Ovary (tissue), 7 donors: ENCODE measurements at regions not wholly inside any gene's neighbourhood (a gene's known extent, or its start where the extent isn't known, plus 50 kb on each side); places are given as distances from the start of the nearest gene placed in this dataset.
"Not testable (repeated sequence)": the region's sequence is repeated elsewhere in the genome, so short reads cannot be mapped to it uniquely, and the experiment has no call there.

Experiments used
- DNase-seq, 5 donors: peaks; one replicate each; pipeline ENCODE4 v3.0.0-alpha.2; 2019 to 2020
- H3K27ac ChIP-seq, 2 donors: fragments of 200-600 bp; one replicate each; pipeline versions ENCODE4 v1.5.1 to v1.8.0; 2019 to 2022
- H3K27me3 ChIP-seq: fragments of 200-600 bp; one replicate; pipeline ENCODE4 v1.8.0; 2022
- H3K36me3 ChIP-seq: fragments of 200-600 bp; sonication (generic); one replicate; pipeline ENCODE4 v1.5.1; 2019
- H3K4me1 ChIP-seq: one replicate; pipeline ENCODE4 v1.8.1; 2013; ENCODE audit warnings: mild to moderate bottlenecking, moderate library complexity; ENCODE audit not compliant: insufficient read depth
- H3K4me3 ChIP-seq: fragments of 200-600 bp; sonication (generic); one replicate; pipeline ENCODE4 v1.5.1; 2017
- H3K9me3 ChIP-seq, 2 donors: fragments of 200-600 bp in 1 of 2; sonication (generic) in 1 of 2; one replicate each; pipeline versions ENCODE4 v1.5.1 to v1.8.1; 2013 to 2019; ENCODE audit warnings: mild to moderate bottlenecking in 1 of 2, moderate library complexity in 1 of 2
- EP300 ChIP-seq: sonication (generic); formaldehyde crosslinking; IDR thresholded peaks from one replicate; pipeline ENCODE4 v1.6.1; 2017; ENCODE audit warnings: antibody characterized with exemption
- POLR2A ChIP-seq: fragments of 450-650 bp; IDR thresholded peaks from one replicate; pipeline ENCODE4 v1.6.1; 2017; ENCODE audit warnings: antibody characterized with exemption, mild to moderate bottlenecking, moderate library complexity
- WGBS, 3 donors: extraction: QIAGEN DNeasy Blood & Tissue Kit in 1 of 3; methylation state at CpG; one replicate each; pipeline versions ENCODE4 v1.1.5 to v1.1.7; 2013 to 2017; 5-methylcytosine and 5-hydroxymethylcytosine counted together
- intact Hi-C, 4 donors: fragments of 100-400 bp; cut with DNase I; formaldehyde crosslinking; loops; one replicate each; pipeline versions ENCODE4 v1.11.0 to v1.15.1; 2022 to 2023
- TF ChIP-seq, protein P1 (sequence below), 3 donors: fragments of 450-650 bp in 2 of 3; fragments of 200-600 bp in 1 of 3; IDR thresholded peaks; one replicate each; pipeline versions ENCODE4 v1.5.1 to v1.8.0; 2016 to 2022; ENCODE audit warnings: antibody characterized with exemption in 3 of 3, mild to moderate bottlenecking in 1 of 3
- donor health status: DM: no; HTN: no; CAD: no; lungs with moderate emphysema.
- donor health status: DM: no; HTN: no; CAD: no.
- donor health status: Bipolar disorder and iron deficiency.
- donor health status: DM: no; HTN: no; CAD: no.
- donor health status: DM: yes; HTN: yes; CAD: no.

DNA sequence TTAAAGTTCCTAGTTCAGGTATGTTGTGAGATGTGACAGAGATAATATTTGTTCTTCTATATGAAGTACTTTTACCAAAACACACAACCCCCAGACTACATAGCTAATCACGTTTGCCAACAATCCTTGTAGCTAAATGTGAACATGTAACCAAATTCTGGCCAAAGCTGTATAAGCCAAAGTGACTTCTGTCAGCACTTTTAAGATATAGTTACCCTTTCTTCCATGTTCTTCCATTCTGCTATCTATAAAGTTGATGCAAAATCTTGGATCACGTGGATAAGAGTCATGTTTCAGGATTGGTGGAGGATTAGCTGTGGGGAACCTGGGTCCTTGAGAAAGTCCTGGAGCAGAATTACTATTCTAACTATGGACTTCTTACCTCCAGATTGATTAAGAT is 1366.6 kb downstream of the FSCB start:
- Histone ChIP-seq H3K4me1 (no peaks in the 10 kb centered on the region), H3K27me3 (no peaks in the 10 kb centered on the region), H3K4me3 (no peak overlapping the region), H3K9me3 (no peaks in the 10 kb centered on the region), H3K36me3 (no peaks in the 10 kb centered on the region), H3K27ac (no peak overlapping the region)
- TF ChIP-seq POLR2A (no peak), EP300 (no peak)
- intact Hi-C loops, result no loop called here
- 63 to 86% (median 80%) methylated on average over 2 of the region's 2 CpGs for WGBS, 3 donors
- DNase-seq, result no peak

DNA sequence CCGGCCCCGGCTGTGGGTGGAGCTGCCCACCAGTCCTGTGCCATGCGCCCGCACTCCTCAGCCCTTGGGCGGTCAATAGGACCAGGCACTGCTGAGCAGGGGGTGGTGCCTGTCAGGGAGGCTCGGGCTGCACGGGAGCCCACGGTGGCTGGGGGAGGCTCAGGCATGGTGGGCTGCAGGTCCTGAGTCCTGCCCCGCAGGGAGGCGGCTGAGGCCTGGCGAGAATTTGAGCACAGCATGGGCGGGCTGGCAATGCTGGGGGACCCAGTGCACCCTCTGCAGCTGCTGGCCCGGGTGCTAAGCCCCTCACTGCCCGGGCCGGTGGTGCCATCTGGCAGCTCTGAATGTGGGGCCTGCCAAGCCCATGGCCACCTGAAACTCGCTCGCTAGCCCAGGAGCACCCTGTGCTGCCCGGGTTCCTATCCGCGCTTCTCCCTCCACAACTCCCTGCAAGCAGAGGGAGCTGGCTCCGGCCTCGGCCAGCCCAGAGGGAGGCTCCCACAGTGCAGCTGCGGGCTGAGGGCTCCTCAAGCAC is 1371.1 kb downstream of the FSCB start:
- 90 to 93% (median 90%) methylated on average over 22 to 23 of the region's 23 CpGs for WGBS, 3 donors
- Histone ChIP-seq H3K27me3 (no peaks in the 10 kb centered on the region), H3K4me3 (no peak overlapping the region), H3K27ac (no peak overlapping the region), H3K36me3 (no peaks in the 10 kb centered on the region), H3K4me1 (no peaks in the 10 kb centered on the region), H3K9me3 (no peaks in the 10 kb centered on the region)
- intact Hi-C loops, result no loop called here
- TF ChIP-seq EP300, result no peak
- TF ChIP-seq, protein P1, sequence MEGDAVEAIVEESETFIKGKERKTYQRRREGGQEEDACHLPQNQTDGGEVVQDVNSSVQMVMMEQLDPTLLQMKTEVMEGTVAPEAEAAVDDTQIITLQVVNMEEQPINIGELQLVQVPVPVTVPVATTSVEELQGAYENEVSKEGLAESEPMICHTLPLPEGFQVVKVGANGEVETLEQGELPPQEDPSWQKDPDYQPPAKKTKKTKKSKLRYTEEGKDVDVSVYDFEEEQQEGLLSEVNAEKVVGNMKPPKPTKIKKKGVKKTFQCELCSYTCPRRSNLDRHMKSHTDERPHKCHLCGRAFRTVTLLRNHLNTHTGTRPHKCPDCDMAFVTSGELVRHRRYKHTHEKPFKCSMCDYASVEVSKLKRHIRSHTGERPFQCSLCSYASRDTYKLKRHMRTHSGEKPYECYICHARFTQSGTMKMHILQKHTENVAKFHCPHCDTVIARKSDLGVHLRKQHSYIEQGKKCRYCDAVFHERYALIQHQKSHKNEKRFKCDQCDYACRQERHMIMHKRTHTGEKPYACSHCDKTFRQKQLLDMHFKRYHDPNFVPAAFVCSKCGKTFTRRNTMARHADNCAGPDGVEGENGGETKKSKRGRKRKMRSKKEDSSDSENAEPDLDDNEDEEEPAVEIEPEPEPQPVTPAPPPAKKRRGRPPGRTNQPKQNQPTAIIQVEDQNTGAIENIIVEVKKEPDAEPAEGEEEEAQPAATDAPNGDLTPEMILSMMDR (IDR thresholded peaks at IDR 0.05), result no peak
- no peak for TF ChIP-seq POLR2A
- DNase-seq, result no peak

DNA sequence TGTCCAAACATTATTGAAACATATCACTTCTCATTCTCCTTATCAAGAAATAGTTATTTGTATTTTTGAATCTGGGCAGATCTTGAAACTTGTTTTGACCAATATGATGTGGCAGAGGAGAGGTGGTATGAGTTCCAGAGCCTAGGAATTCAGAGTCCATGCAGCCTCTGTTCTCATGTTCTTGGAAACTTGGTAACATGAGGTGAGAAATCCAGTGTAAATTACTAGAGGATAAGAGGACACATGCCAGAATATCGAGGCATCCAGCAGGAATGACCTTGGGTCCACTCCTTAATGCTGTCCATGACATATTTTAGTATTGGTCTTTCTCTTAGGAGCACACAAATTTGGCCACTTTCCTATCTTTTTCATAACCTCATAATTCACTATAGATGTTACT is 1374.6 kb downstream of the FSCB start:
- Histone ChIP-seq H3K9me3 (no peaks in the 10 kb centered on the region), H3K36me3 (no peaks in the 10 kb centered on the region), H3K4me3 (no peak overlapping the region), H3K27me3 (no peaks in the 10 kb centered on the region), H3K27ac (no peak overlapping the region), H3K4me1 (no peaks in the 10 kb centered on the region)
- intact Hi-C loops, result no loop called here
- TF ChIP-seq, protein P1 (IDR thresholded peaks at IDR 0.05), result no peak
- no peak for TF ChIP-seq EP300
- TF ChIP-seq POLR2A, result no peak
- WGBS, 3 donors, result 6 to 8% (median 6%) methylated on average over 1 of the region's 1 CpG
- no peak for DNase-seq

DNA sequence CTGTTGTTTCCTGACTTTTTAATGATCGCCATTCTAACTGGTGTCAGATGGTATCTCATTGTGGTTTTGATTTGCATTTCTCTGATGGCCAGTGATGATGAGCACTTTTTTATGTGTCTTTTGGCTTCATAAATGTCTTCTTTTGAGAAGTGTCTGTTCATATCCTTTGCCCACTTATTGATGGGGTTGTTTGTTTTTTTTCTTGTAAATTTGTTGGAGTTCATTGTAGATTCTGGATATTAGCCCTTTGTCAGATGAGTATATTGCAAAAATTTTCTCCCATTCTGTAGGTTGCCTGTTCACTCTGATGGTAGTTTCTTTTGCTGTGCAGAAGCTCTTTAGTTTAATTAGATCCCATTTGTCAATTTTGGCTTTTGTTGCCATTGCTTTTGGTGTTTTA is 1378.7 kb downstream of the FSCB start:
- H3K9me3 ChIP-seq, H3K4me1 ChIP-seq, intact Hi-C loops, DNase-seq, H3K27me3 ChIP-seq, H3K36me3 ChIP-seq, H3K27ac ChIP-seq, H3K4me3 ChIP-seq: not testable (repeated sequence)
- 97 to 100% (median 100%) methylated on average over 1 of the region's 1 CpG for WGBS, 3 donors

DNA sequence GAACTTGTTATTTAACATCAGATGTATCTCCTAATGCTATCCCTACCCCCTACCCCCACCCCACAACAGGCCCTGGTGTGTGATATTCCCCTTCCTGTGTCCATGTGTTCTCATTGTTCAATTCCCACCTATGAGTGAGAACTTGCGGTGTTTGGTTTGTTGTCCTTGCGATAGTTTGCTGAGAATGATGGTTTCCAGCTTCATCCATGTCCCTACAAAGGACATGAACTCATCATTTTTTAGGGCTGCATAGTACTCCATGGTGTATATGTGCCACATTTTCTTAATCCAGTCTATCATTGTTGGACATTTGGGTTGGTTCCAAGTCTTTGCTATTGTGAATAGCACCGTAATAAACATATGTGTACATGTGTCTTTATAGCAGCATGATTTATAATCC is 1379.2 kb downstream of the FSCB start:
- H3K9me3 ChIP-seq, intact Hi-C loops, H3K27ac ChIP-seq, H3K4me1 ChIP-seq, H3K27me3 ChIP-seq, H3K36me3 ChIP-seq, DNase-seq, H3K4me3 ChIP-seq: not testable (repeated sequence)
- 95 to 97% (median 96%) methylated on average over 3 of the region's 3 CpGs for WGBS, 3 donors

DNA sequence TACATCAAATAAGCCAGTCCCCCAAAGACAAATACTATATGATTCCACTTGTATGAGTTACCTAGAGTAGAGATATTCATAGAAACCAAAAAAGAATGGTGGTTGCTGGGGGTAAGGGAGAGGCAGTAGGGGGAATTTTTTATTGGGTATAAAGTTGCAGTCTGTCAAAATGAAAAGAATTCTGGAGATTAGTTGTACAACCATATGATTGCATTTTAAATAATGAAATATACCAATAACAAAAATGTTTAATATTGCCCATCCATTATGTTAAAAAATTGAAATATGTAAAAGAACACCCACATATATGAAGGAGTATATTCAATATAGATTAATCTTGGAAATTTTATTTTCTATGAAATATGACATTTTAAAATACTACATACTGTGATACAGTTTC is 1383.5 kb downstream of the FSCB start:
- intact Hi-C loops, result no loop called here

More for the DNA sequence above, 1383.5 kb downstream of the FSCB start:
- no peak overlapping the region for H3K27ac ChIP-seq
- H3K36me3 ChIP-seq, result no peaks in the 10 kb centered on the region
- DNase-seq, result no peak
- H3K27me3 ChIP-seq, result no peaks in the 10 kb centered on the region
- H3K4me1 ChIP-seq, result no peaks in the 10 kb centered on the region
- H3K4me3 ChIP-seq, result no peak overlapping the region
- H3K9me3 ChIP-seq, result peaks cover 0 to 5% of the 10 kb centered on the region in 2 donors
- TF ChIP-seq POLR2A (no peak), EP300 (no peak)
- TF ChIP-seq, protein P1 (IDR thresholded peaks at IDR 0.05), result no peak
